NCI-H345 (cell line): ENCODE measurements at regions not wholly inside any gene's neighbourhood (a gene's known extent, or its start where the extent isn't known, plus 50 kb on each side); places are given as distances from the start of the nearest gene placed in this dataset.

Experiments used
- DNase-seq: peaks from one replicate; lab custom pipeline; 2025; lab: John Stamatoyannopoulos, UW

DNA sequence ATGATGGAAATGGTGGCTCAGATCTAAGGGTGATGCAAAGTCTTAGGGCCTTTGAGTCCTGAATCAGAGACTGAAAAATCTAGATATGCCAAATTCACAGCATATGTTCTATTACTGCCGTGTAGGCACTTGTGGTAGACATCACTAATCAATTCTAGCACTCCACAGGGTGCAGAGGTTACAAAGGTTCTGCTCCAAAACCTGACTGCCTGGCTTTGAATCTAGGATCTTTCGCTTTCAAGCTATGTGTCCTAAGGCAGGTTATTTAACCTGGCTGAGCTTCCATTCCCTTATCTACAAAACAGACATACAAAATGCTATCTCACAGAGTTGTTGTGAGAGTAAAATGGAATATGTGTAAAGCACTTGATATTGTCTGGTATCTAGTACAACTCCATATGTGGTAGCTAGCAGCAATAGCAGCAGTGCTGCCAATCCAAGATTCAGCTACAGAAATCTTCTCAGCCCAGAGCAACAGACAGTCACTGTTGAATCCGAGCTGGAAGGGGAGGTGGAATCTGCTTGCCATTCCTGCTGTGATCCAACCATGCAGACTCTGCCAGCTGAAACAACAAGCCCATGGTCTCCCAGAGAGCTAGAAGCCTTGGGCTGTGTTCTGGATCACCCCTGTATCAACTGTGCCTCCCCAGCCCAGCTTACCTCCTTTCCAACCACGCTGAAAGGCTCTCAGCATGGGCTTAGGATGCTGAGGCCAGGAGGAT is 206.9 kb downstream of the TFAP2C start:
- no peak for DNase-seq

DNA sequence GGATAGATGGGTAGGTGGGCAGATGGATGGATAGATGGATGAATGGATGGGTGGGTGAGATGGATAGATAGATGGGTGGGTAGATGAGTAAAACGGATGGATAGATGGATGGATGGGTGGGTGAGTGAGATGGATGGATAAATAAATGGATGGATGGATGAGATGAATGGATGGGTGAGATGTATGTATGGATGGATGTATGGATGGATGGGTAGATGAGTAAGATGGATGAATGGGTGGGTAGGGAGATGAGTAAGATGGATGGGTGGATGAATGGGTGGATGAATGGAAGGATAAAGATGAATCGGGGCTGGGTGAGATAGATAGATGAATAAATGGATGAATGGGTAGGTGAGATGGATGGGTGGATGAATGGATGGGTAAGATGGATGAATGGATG is 210.1 kb downstream of the TFAP2C start:
- no peak for DNase-seq

DNA sequence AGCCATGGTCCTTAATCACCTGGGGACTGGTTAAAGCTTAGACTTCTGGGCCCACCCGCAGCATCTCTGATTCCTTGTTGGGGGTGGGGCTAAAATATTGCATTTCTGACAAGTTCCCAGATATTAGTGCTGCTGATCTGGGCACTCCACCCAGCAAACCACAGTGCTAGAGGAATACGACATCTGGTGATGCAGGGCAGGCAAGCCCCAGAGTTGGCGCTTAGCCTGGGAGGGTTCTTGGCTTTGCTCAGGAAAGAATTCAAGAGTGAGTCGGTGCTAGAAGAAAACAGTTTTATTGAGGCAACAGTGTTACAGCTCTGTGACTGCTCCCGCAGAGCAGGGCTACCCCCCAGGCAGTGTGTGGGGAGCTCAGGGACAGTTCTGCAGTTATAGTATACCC is 210.7 kb downstream of the TFAP2C start:
- DNase-seq = no peak

DNA sequence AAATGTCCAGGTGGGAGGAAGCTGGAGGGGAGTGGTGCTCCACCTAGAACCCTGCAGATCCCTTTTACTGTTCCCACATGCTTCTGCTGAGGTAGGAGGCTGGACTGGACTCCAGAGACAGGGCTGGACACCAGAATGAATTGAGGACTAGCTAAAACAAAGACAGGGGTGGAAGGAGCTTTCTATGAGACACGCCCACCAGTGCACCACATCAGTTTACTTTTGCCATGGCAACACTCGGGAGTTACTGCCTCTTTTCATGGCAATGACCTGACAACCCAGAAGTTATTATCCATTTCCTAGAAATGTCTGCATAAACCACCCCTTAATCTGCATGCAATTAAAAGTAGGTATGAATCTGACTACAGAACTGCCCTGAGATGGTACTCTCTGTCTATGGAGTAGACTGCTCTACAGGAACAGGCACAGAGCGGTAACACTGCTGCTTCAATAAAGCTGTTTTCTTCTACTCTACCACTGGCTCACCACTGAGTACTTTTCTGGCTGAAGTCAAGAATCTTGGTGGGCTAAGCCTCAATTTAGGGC is 211.7 kb downstream of the TFAP2C start:
- no peak for DNase-seq

DNA sequence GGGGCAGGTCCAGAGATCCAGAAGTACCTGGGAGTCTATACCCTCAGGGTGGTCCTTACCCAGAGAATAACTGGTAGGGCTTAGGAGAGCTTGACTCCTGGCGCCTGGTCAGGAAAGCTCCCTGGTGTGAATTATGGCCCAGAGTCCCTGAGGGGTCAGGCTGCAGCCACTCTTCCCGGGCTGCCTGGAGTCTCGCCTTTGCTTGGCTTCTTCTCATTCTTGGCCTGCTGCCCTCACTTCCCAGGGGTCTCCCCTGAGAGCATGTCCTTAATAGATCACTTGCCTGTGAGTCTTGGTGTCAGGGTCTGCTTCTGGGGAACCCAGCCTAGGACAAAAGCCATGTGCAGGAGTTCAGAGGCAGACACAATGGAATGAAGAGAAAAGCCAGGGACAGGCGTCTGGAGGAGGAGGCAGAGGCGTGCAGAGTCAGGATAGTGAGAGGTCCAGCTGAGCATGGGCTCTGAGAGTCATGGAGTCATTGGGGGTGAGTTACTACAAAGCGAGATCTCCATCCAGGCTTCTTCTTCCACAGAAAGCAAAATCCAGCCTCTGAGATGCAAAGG is 212.3 kb downstream of the TFAP2C start:
- no peak for DNase-seq

DNA sequence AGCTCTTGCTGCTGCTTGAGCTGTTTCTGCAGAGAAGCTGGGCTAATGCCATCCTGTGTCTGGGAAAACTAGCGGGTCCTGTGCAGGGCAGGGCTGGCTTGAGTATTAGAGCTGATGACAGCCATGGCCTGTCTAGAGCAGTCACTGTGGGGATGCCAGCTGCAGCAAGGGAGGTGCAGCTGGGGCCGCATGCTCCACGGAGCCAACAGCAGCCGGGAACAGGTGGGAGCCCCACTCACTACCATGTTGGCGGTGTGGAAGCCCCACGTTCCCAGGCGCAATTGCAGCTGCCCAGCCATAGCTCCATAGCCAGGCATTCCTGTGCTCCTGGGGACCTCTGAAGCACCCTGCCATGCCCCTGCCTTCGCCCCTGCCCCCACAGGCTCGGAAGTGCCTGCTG is 212.9 kb downstream of the TFAP2C start:
- no peak for DNase-seq

DNA sequence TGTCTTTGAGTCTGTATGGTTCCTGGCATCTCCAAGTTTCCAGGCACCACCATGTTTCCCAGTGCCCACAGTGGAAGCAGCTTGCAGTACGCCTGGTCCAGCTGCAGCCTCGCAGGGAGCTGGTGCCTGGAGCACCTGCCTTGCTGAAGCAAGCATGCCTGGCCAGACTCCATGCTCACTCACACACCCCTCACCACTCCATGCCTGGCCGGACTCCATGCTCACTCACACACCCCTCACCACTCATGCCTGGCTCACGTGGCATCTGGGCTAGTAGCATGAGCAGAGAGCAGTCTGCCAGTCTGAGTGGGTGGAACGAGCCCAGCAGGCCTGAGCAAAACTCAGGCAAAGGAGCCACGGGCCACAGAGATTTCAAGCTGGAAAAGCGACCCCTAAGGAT is 214.3 kb downstream of the TFAP2C start:
- no peak for DNase-seq

DNA sequence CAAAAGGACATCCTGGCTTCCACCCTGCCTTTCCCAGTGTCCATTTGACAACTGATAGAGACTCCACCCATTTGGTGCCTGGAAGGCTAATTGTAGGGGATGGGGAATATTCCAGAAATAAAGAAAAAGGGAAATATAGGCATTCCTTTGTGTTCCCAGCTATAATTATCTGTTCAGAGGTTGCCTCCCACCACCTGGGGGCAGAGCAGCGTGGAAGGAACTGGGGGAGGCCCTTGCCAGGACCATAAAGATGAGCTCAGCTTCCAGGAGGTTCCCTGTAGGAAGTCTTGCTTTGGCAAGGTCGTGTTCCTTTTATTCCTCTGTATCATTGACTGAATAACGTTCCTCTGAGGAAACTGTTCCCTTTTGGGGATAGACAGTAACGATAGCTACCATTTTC is 214.7 kb downstream of the TFAP2C start:
- no peak for DNase-seq

DNA sequence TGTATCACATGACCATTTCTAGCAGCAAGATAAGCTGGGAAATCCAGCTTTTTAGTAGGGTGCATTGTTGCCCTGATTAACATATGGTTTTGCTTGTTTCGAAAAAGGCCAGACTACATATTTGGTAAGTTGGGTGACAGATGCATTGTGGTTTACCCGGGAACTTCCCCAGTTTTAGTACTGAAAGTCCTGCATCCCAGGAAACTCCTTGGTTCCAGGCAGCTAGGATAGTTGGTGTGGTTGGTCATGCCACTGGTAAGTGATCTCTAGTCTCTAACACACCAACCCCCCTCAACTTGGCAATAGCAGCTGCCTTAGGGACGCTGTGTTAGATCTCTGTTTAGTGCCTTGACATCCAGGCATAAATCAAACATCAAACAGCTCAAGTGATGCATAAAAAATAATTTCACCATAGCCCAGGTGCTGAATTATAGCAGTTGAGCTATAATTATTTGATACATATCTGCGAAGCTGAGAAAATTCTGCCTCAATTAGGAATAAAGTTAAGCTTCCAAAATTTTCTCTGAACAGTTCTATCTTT is 216.5 kb downstream of the TFAP2C start:
- no peak for DNase-seq

DNA sequence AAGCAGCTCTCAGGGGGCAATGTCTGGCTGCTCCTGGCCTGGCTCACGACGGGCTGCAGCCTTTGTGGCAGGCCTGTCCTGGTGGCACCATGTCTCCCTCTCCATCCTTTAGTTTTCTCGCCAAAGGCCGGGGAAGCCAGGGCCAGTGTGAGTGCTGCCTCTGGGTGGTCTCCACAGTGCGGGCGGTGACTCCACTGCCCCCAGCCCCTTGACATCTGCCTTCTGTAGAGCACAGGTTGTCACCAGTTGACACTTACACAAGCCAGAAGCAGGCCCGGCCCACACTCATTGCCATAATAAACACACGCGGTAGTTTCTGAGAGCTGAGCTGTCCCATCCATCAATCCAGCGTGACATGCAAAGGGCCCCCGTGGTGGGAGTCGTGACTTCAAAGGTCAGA is 219.5 kb downstream of the TFAP2C start:
- DNase-seq = no peak

DNA sequence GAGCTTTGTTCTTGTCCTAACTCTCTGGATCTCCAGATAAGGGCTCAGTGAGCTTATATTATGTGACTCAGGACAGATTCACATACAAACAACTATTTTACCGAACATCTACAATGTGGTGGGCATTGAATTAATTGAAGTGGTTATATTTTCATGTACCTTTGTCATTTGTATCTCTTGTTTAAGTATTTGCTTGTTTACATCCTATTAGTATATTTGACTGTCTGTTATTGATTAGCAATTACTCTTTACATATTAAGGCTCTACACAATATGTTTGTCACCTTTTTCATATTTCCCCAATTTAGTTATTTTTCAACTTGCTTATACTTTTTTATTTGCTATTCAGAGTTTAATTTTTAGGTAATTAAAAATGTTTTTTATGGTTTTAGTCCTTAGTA is 222.4 kb downstream of the TFAP2C start:
- DNase-seq = no peak

DNA sequence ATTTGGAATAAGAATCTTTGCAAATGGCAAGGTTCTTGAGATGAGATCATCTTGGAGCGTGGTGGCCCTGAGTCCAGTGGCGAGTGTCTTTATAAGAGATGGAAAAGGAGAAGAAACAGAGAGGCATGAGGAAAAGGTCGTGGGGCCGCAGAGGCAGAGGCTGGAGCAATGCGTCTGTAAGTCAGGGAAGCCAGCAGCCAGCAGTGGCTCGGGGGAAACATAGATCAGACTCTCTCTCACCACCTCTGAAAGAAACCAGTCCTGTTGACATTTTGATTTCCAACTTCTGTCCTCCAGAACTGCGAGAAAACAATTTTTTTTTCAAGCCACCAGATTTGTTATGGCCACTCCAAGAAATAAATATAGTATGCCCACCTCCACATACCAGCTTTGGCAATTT is 226.6 kb downstream of the TFAP2C start:
- no peak for DNase-seq

DNA sequence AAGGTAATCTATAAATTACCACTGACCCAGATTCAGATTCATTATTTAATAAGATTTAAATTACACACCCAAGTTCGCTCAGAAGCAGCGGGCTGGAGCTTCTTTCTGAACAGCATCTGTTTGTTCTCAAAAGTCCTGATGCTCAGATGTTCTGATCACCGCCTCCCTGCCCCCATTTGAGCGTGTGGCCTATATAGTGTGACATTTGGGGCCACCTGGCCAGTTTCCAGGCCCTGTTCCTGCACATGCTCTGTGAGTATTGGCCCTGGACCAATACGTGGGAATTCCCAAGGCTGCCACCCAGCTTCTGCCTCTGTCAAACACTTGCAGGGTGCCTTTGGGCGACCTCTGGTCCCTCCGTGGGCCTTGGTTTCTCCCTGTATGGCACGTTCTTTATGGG is 228.8 kb downstream of the TFAP2C start:
- DNase-seq = no peak

DNA sequence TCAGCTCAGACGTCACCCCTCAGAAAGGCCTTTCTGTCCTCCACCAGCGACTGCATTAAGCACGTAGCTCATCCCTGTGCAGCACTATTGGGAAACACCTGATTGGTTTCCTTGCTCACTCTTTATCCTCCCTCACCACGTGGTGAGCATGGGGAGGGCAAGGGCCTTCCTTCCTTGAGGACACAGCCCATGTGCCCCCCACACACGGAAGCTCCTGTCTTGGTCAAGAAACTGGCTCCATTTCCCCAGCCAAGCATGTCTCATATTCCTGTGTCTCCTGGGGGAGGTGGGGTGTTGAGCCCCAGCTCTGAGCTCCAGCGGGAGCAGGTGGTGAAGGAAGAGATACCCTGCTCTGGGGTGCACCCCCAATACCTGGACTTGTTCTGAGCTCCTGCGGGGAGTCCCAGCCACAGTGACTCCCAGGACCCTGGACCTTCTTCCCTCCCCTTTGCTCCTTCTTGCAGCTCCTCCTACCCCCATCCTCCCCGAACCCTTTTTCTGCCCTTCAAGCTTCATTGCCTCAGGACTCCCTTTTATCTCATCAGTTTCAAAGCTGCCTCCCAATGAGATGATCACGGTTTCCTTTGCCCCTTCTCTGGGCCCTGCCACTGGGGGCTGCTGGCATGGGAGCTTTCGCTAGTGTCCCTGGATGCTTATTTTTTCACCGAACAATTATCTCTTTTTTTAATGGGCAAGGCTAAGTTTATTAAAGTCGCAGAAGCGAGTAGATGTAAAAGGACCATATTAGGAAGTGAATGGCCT is 230.1 kb downstream of the TFAP2C start:
- no peak for DNase-seq

DNA sequence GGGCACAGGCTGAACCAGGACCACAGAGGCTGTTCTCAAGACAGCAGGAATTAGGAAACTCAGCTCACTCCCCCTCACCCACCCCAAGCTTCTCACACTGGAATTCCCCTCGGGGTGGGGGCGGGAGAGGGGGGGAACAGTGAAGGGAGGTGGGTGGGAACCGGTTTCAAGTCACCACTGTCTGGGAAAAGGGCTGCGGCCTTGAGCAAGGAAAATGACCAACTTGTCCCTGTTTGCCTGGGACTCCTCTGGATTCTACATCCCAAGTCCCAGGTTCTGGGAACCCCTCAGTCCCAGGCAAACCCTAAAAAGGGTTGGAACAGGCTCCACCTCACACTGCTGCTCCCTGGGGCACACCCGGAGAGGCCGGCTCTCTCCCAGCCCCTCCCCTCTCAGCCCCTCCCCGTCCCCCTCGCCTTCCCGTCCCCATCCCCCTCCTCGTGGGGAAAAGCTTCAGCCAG is 230.7 kb downstream of the TFAP2C start:
- DNase-seq = no peak

DNA sequence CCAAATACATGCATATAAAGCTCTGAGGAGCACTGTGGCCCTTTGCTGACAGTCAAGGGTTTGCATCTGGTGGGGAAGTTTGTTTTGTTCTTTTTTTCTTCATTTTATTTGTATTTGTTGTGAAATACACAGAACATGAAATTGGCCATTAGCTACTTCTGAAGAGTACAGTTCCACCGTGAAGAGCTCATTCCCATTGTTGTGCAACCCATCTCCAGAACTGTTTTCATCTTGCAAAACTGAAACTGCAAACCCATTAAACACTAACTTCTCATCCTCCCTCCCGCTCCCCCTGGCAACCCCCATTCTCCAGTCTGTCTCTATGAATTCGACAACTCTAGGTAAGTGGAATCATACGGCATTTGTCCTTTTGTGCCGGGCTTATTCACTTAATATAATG is 231.3 kb downstream of the TFAP2C start:
- DNase-seq = no peak

DNA sequence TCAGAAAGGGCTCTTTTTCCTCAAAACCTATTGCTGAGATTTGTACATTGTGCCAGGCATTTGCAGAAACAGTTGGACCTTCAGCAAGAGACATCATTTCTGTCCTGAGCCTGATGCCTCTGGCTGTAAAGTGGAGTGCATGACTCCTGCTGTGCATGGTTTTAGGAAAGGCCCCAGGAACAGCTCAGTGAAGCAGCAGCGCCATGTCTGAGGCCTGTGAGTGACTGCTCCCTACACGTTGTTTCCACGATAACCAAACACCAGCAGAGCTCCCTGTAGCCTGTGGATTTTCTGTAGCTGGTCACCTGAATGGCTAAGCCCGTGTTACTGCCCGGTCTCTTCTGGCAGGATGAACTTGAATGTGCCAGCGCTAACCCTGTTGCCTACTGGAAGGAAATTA is 232.5 kb downstream of the TFAP2C start:
- DNase-seq = no peak

DNA sequence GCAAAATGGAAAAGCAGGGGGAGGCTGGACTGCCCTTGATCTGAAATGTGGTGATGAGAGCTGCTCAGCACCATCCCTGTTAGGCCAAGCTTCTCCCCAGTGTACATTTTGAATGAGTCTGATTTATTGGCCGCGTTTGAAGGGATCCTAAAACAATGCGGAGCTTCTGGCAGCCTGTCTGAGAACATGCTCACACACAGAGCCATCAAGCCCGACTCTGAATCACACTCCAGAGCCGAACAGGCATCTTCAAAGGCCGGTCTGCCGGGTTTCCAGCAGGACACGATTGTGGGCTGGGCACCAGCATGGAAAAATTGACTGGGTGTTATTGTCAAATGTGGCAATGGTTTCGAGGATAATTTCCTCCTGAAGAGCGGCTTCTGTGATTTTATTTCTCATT is 235.9 kb downstream of the TFAP2C start:
- no peak for DNase-seq

DNA sequence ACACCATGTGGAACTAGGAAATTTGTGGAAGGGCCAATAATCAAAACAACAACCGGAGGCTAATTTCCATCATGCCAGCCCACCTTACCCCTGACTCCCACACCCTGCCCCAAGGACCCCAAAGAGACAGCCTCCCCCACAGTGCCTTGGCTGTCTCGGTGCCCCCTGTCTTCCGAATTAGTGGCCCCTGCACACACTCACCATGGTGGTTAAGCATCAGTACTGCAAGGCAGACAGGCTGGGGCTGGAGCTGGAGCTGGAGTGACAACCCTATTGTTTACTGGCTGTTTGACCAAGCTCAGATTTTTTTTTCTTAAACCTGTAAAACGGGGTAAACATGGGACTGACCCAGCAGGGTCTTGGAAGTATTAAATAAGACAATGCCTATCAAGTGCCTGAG is 238.0 kb downstream of the TFAP2C start:
- DNase-seq = no peak

DNA sequence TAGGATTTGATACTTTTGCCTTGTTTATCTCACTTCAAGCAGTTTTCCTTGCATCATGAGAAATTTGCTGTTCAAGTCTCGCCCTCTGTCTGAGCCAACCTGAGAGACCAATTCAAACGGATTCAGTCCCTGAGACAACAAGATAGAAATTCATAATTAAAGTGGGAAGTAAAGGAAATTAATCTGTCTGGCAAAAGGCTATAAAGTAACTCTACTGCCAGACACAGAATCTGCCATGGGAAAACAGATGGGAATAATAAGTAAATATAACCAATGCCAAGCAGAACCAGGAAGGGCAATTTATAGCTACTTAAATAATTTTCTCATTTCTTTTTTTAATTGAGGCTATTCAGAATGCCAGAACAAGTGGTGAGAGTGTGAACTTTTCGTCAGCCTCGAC is 239.6 kb downstream of the TFAP2C start:
- no peak for DNase-seq

DNA sequence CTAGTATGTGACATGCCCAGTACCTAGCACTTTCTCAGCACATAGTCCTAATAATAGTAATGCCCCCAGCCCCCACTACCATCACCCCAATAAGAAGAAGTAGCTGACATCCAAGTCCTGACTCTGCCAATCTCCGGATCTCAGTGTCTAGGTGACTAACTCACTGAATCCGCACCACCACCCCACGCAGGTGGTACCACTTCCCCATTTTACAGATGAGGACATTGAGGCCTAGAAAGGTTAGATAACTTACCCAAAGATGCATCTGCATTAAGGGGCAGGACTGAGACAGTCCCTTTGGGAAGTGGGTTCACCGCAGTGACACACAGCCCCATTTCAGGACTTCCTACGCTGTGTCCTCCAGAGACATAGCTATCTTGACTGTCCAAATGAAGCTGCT is 241.2 kb downstream of the TFAP2C start:
- no peak for DNase-seq

DNA sequence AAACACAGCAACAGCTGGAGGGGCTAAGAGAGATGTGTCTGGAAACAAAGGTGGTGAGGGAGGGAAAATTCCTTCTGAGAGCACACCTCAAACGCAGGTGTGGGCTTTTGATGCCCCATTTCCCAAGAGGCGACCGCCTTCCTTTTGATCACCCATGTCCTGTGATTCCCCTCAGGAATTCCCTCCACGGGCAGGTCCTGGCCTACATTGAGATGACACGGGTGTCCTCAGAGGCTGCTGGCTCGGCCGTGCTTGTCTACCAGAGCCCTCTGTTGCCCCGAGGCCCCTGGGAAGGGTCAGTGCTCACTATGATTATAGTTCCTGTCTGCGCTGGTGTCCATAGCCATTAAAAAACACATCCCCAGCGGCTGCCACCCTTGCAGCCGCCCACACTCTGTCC is 242.6 kb downstream of the TFAP2C start:
- DNase-seq = no peak
